ENCODE measurements at regions not wholly inside any gene's neighbourhood (a gene's known extent, or its start where the extent isn't known, plus 50 kb on each side); places are given as distances from the start of the nearest gene placed in this dataset.

GRCh38 chr13:109680930-109681329 lies 105.5 kb downstream of the IRS2 start:
- Mint-ChIP-seq H3K27ac (no peak overlapping the region), H3K27me3 (peaks cover 2% of the 10 kb centered on the region), H3K4me3 (no peak overlapping the region), H3K4me1 (no peaks in the 10 kb centered on the region), H3K9me3 (peaks cover 0 to 9% (median 5%) of the 10 kb centered on the region in 3 donors), H3K36me3 (no peaks in the 10 kb centered on the region)

- Mint-ChIP-seq H3K36me3 (no peaks in the 10 kb centered on the region), H3K4me3 (no peak overlapping the region), H3K4me1 (peaks cover 0 to 2% (median 0%) of the 10 kb centered on the region in 3 donors), H3K27ac (no peak overlapping the region), H3K9me3 (peaks cover 0 to 9% (median 5%) of the 10 kb centered on the region in 3 donors), H3K27me3 (peaks cover 2% of the 10 kb centered on the region)
Observed at GRCh38 chr13:109680288-109680687, 106.1 kb downstream of the IRS2 start.

- Mint-ChIP-seq H3K36me3 (no peaks in the 10 kb centered on the region), H3K27ac (no peak overlapping the region), H3K4me3 (no peak overlapping the region), H3K4me1 (peaks cover 0 to 2% (median 0%) of the 10 kb centered on the region in 3 donors), H3K9me3 (peaks cover 0 to 10% (median 5%) of the 10 kb centered on the region in 3 donors), H3K27me3 (peaks cover 2% of the 10 kb centered on the region)
Observed at GRCh38 chr13:109678459-109678858, 107.9 kb downstream of the IRS2 start.

DNA sequence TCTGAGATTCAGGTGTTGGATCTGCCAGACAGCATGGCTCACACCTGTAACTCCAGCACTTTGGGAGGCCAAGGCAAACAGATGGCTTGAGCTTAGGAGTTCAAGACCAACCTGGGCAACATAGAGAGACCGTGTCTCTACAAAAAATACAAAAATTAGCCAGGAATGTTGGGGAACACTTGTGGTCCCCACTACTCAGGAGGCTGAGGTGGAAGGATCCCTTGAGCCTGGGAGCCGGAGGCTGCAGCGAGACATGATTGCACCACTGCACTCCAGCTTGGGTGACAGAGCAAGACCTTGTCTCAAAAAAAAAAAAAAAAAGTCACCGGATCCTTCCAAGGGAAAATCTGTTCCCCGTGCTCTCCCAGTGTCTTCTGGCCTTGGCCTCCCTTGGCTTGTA lies 109.2 kb downstream of the IRS2 start:
- H3K9me3 Mint-ChIP-seq: peaks cover 0 to 8% (median 5%) of the 10 kb centered on the region in 3 donors
- H3K27me3 Mint-ChIP-seq: peaks cover 2% of the 10 kb centered on the region
- H3K36me3 Mint-ChIP-seq: no peaks in the 10 kb centered on the region
- no peak overlapping the region for H3K27ac Mint-ChIP-seq
- H3K4me3 Mint-ChIP-seq: no peak overlapping the region
- peaks cover 0 to 2% (median 0%) of the 10 kb centered on the region in 3 donors for H3K4me1 Mint-ChIP-seq

- H3K27me3 Mint-ChIP-seq: no peaks in the 10 kb centered on the region
- no peak overlapping the region for H3K27ac Mint-ChIP-seq
- H3K9me3 Mint-ChIP-seq: peaks cover 4 to 7% (median 4%) of the 10 kb centered on the region in 3 donors
Observed at GRCh38 chr13:109673477-109673876, 112.9 kb downstream of the IRS2 start.

GRCh38 chr13:109672545-109672944 lies 113.8 kb downstream of the IRS2 start:
- peaks cover 1 to 7% (median 4%) of the 10 kb centered on the region in 3 donors for H3K9me3 Mint-ChIP-seq
- peaks cover 0 to 2% (median 0%) of the 10 kb centered on the region in 3 donors for H3K4me1 Mint-ChIP-seq
- no peaks in the 10 kb centered on the region for H3K27me3 Mint-ChIP-seq
- H3K27ac Mint-ChIP-seq: no peak overlapping the region
- no peaks in the 10 kb centered on the region for H3K36me3 Mint-ChIP-seq
- no peak overlapping the region for H3K4me3 Mint-ChIP-seq

More at GRCh38 chr13:109673477-109673876, 112.9 kb downstream of the IRS2 start:
- H3K36me3 Mint-ChIP-seq: no peaks in the 10 kb centered on the region
- H3K4me1 Mint-ChIP-seq: peaks cover 0 to 2% (median 0%) of the 10 kb centered on the region in 3 donors
- H3K4me3 Mint-ChIP-seq: no peak overlapping the region

- Mint-ChIP-seq H3K9me3 (peaks cover 0 to 7% (median 4%) of the 10 kb centered on the region in 3 donors), H3K4me1 (peaks cover 0 to 2% (median 0%) of the 10 kb centered on the region in 3 donors), H3K36me3 (no peaks in the 10 kb centered on the region), H3K27ac (no peak overlapping the region), H3K27me3 (no peaks in the 10 kb centered on the region), H3K4me3 (peak overlapping the region in 1 of 4 donors; percentile 7)
Observed at GRCh38 chr13:109671919-109672318, 114.5 kb downstream of the IRS2 start.

DNA sequence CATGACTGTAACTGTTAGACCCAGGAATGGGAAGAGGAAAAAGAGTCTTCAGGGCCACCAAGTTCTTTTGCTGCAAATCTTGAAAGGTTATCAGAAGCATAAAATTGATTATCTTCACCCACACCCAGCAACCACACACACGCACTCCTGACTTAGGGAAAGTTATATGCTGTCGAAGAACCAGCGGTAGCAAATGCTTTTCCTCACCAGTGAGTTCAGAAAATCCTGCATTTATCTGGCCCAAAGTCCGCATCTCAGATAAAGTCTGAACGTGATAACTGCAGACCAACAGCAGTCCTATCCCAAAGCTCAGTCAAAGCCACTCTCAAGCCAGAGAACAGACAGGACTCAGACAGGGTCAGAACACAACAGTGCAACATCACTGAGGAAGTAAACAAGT lies 115.6 kb downstream of the IRS2 start:
- Mint-ChIP-seq H3K4me1 (peaks cover 0 to 3% (median 0%) of the 10 kb centered on the region in 3 donors), H3K36me3 (no peaks in the 10 kb centered on the region), H3K27ac (no peak overlapping the region), H3K9me3 (peaks cover 0 to 7% (median 4%) of the 10 kb centered on the region in 3 donors), H3K27me3 (peaks cover 4% of the 10 kb centered on the region), H3K4me3 (no peak overlapping the region)

DNA sequence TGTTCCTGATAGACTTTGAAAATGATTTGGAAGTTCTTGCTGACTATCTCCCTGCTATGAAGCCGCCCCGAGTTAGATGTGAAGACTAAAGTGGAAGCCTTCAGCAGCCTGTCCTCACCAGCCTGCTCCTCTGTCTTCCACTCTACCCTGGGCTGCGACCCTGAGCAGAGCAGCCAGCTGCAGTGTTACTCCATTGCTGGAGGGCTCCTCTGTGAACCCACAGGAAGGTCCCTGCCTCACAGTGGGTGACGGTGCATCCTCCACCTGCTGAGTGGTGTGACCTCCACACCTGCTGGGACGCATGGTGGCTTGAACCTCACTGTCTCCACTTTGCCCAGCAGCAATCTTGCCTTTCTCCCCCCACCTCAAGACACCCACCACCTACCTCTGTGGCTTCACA lies 116.4 kb downstream of the IRS2 start:
- Mint-ChIP-seq H3K27ac (no peak overlapping the region), H3K9me3 (peaks cover 0 to 4% (median 4%) of the 10 kb centered on the region in 3 donors), H3K4me1 (peaks cover 0 to 1% (median 0%) of the 10 kb centered on the region in 3 donors), H3K27me3 (peaks cover 4% of the 10 kb centered on the region), H3K4me3 (no peak overlapping the region), H3K36me3 (no peaks in the 10 kb centered on the region)

- peaks cover 0 to 4% (median 3%) of the 10 kb centered on the region in 3 donors for H3K9me3 Mint-ChIP-seq
- H3K27me3 Mint-ChIP-seq: peaks cover 4% of the 10 kb centered on the region
- H3K4me3 Mint-ChIP-seq: no peak overlapping the region
- H3K27ac Mint-ChIP-seq: no peak overlapping the region
- H3K36me3 Mint-ChIP-seq: no peaks in the 10 kb centered on the region
- peaks cover 0 to 1% (median 0%) of the 10 kb centered on the region in 3 donors for H3K4me1 Mint-ChIP-seq
Observed at GRCh38 chr13:109669234-109669612, 117.2 kb downstream of the IRS2 start.

DNA sequence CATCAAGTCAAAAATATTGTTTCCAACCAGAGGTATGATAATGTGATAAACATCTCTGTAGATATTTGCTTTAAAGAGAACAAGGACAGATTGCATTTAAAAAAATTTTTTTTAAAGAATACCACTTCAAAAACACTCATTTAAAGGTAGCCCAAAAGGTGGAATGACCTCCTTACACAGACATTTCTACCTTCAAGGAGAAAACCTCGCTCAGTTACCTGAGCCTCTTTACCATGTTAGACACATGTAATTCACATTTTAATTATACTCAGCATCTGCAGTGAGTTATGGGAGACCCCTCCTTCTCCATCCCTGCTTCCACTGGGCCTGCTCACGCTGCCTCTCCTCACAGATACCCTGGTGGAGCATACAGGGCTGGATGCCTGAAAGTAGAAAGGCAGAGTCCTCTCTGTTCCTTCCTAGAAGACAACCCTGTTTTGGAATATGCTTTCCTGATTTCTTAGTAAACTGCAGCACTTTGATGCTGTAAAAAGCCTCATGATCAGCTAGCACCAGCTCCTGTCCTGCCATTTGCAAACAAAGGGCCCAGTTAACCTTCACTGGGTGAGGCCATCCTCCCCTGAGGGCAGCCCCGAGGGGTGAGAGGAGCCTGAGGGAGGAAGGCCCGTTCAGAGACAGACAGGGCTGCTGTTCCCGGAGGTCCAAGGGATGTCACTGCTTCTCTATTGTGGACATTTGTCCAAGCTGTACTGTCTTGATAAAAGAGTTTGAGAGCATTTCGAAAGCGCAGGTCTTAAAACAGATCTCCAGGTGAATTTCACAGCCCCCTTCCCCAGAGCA lies 117.8 kb downstream of the IRS2 start:
- Mint-ChIP-seq H3K9me3 (peaks cover 0 to 4% (median 0%) of the 10 kb centered on the region in 3 donors), H3K27me3 (peaks cover 4% of the 10 kb centered on the region), H3K36me3 (no peaks in the 10 kb centered on the region), H3K27ac (no peak overlapping the region), H3K4me3 (no peak overlapping the region), H3K4me1 (peaks cover 0 to 1% (median 0%) of the 10 kb centered on the region in 3 donors)

DNA sequence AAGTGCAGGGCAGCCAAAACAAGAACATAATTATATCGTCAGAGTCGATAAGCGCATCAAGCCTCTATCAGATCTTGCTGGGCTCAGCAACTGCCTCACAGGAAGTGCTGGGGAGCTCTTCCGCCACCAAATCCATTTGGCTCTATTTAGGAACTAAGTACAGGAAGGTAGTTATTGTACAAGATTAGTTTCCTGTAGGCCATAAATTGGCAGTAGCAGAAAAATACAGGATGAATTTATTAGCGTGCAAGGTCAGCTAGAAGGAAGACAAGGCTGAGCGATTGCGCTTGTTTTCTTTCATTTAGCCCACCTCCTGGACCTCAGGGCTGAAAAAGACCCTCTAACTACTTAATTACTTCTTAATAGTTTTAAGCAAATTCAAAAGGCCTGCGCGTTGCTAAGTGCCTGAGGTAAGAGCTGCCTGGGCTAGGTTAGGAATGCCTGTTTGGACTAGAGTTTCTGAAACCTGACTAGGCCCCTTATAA lies 118.5 kb downstream of the IRS2 start:
- Mint-ChIP-seq H3K27ac (no peak overlapping the region), H3K4me3 (no peak overlapping the region), H3K36me3 (no peaks in the 10 kb centered on the region), H3K4me1 (peaks cover 0 to 1% (median 0%) of the 10 kb centered on the region in 3 donors), H3K27me3 (peaks cover 4% of the 10 kb centered on the region), H3K9me3 (peaks cover 0 to 4% (median 0%) of the 10 kb centered on the region in 3 donors)

GRCh38 chr13:109667056-109667455 lies 119.3 kb downstream of the IRS2 start:
- peaks cover 0 to 4% (median 0%) of the 10 kb centered on the region in 3 donors for H3K9me3 Mint-ChIP-seq
- H3K4me3 Mint-ChIP-seq: no peak overlapping the region
- no peak overlapping the region for H3K27ac Mint-ChIP-seq
- no peaks in the 10 kb centered on the region for H3K36me3 Mint-ChIP-seq
- peaks cover 4% of the 10 kb centered on the region for H3K27me3 Mint-ChIP-seq
- peaks cover 0 to 1% (median 0%) of the 10 kb centered on the region in 3 donors for H3K4me1 Mint-ChIP-seq

GRCh38 chr13:109666656-109667055 lies 119.7 kb downstream of the IRS2 start:
- Mint-ChIP-seq H3K27ac (no peak overlapping the region), H3K36me3 (no peaks in the 10 kb centered on the region), H3K9me3 (peaks cover 0 to 4% (median 2%) of the 10 kb centered on the region in 3 donors), H3K27me3 (peaks cover 4% of the 10 kb centered on the region), H3K4me3 (no peak overlapping the region), H3K4me1 (peaks cover 0 to 1% (median 0%) of the 10 kb centered on the region in 3 donors)

DNA sequence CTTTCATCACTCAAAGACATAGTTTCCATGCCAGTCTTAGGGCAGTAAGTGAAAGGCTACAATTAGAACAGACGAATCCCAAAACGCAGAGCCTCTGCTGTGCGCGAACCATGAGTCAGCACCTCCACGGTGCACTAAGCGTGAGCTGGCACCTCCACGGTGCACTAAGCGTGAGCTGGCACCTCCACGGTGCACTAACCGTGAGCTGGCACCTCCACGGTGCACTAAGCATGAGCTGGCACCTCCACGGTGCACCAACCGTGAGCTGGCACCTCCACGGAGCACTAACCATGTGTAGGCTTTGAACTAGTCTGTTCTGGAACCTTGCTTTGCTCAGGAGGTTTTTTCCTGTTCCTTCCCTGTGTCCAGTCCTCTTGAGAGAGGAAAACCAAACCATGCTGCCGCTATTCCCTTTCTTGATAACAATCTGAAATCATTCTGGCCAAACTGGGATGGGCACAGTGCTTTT lies 120.6 kb downstream of the IRS2 start:
- Mint-ChIP-seq H3K9me3 (peaks cover 0 to 2% (median 0%) of the 10 kb centered on the region in 3 donors), H3K4me3 (no peak overlapping the region), H3K4me1 (peaks cover 0 to 1% (median 0%) of the 10 kb centered on the region in 3 donors), H3K36me3 (no peaks in the 10 kb centered on the region), H3K27ac (no peak overlapping the region), H3K27me3 (peaks cover 4% of the 10 kb centered on the region)
